MCF 10A (cell line): ENCODE measurements at regions not wholly inside any gene's neighbourhood (a gene's known extent, or its start where the extent isn't known, plus 50 kb on each side); places are given as distances from the start of the nearest gene placed in this dataset.

ENCODE experiments used
- BruUV-seq: library from RNA; stranded (reverse); fragments of 400-500 nt; replicated peaks from 2 replicates; lab custom pipeline; 2021; lab: Mats Ljungman, UMichigan
- CTCF ChIA-PET: fragments of 300-600 bp; sonication (Branson Sonifier 250); formaldehyde crosslinking; extraction: SDS; loops from one replicate; lab custom pipeline; 2021; ENCODE audit warnings: antibody characterized with exemption, inconsistent platforms; lab: Yijun Ruan, JAX
- POLR2A ChIA-PET: fragments of 300-600, 350-650 bp; sonication (Branson Sonifier 250); formaldehyde crosslinking; extraction: SDS; loops from one replicate; lab custom pipeline; 2020; ENCODE audit warnings: antibody characterized with exemption, inconsistent platforms; lab: Yijun Ruan, JAX
- DNase-seq: peaks from one replicate; pipeline ENCODE4 v3.0.0-alpha.2; 2018; ENCODE audit not compliant: unreplicated experiment
- H3K27ac Mint-ChIP-seq: one replicate; pipeline ENCODE4 v1.8.0; 2022; ENCODE audit warnings: mild to moderate bottlenecking, low read depth, mixed read lengths; ENCODE audit not compliant: unreplicated experiment
- H3K27me3 Mint-ChIP-seq: one replicate; pipeline ENCODE4 v1.8.0; 2022; ENCODE audit warnings: mixed read lengths; ENCODE audit not compliant: insufficient read depth, unreplicated experiment
- H3K36me3 Mint-ChIP-seq: one replicate; pipeline ENCODE4 v1.8.0; 2022; ENCODE audit warnings: mild to moderate bottlenecking, moderate library complexity, mixed read lengths; ENCODE audit not compliant: insufficient read depth, unreplicated experiment
- H3K4me1 Mint-ChIP-seq: one replicate; pipeline ENCODE4 v1.8.0; 2022; ENCODE audit warnings: mixed read lengths; ENCODE audit not compliant: insufficient read depth, unreplicated experiment
- H3K4me3 Mint-ChIP-seq: one replicate; pipeline ENCODE4 v1.8.0; 2022; ENCODE audit warnings: mild to moderate bottlenecking, moderate library complexity, mixed read lengths; ENCODE audit not compliant: unreplicated experiment
- H3K9me3 Mint-ChIP-seq: one replicate; pipeline ENCODE4 v1.8.0; 2022; ENCODE audit warnings: mixed read lengths; ENCODE audit not compliant: unreplicated experiment
- CTCF ChIP-seq: fragments of 200-600 bp; IDR thresholded peaks from one replicate; pipeline ENCODE4 v1.8.0; 2022; ENCODE audit warnings: antibody characterized with exemption, mild to moderate bottlenecking; ENCODE audit not compliant: unreplicated experiment
- intact Hi-C: fragments of 100-400 bp; cut with micrococcal nuclease; formaldehyde crosslinking; loops from 2 replicates; pipeline ENCODE4 v1.14.1; 2022

- Mint-ChIP-seq H3K27ac (no peak overlapping the region), H3K27me3 (no peaks in the 10 kb centered on the region), H3K4me1 (peaks cover 10% of the 10 kb centered on the region), H3K9me3 (no peaks in the 10 kb centered on the region), H3K36me3 (no peaks in the 10 kb centered on the region), H3K4me3 (no peak overlapping the region)
- TF ChIP-seq CTCF, result no peak
- BruUV-seq, result no TSS peak
- no peak for DNase-seq
- CTCF ChIA-PET, result interaction anchor here (0.9 to 1.2 kb wide), 3 partner anchors 9 to 23 kb away, joined by 3 to 4 read pairs (median 3); no protein-coding TSS in a partner anchor
- intact Hi-C loops, result no loop called here
- POLR2A ChIA-PET, result no interaction called here
These were observed 127.5 kb upstream of the NEIL3 start for GRCh38 chr4:177182166-177182565.

GRCh38 chr4:177182728-177183127 is 126.9 kb upstream of the NEIL3 start:
- CTCF ChIA-PET, result interaction anchor here (0.9 to 1.2 kb wide), 2 partner anchors 13 to 23 kb away, joined by 3 read pairs; no protein-coding TSS in a partner anchor
- TF ChIP-seq CTCF, result no peak
- POLR2A ChIA-PET, result no interaction called here
- H3K4me1 Mint-ChIP-seq, result peaks cover 10% of the 10 kb centered on the region
- no TSS peak for BruUV-seq
- no peak overlapping the region for H3K27ac Mint-ChIP-seq
- H3K9me3 Mint-ChIP-seq, result no peaks in the 10 kb centered on the region
- DNase-seq, result no peak
- intact Hi-C loops, result no loop called here
- no peak overlapping the region for H3K4me3 Mint-ChIP-seq
- no peaks in the 10 kb centered on the region for H3K36me3 Mint-ChIP-seq
- no peaks in the 10 kb centered on the region for H3K27me3 Mint-ChIP-seq

- CTCF ChIA-PET, result interaction anchor here (0.6 kb wide), 2 partner anchors 43 to 159 kb away, joined by 3 read pairs; no protein-coding TSS in a partner anchor
- Mint-ChIP-seq H3K27me3 (no peaks in the 10 kb centered on the region), H3K27ac (no peak overlapping the region), H3K4me3 (no peak overlapping the region), H3K4me1 (peaks cover 10% of the 10 kb centered on the region), H3K36me3 (no peaks in the 10 kb centered on the region), H3K9me3 (no peaks in the 10 kb centered on the region)
- no peak for DNase-seq
- TF ChIP-seq CTCF, result no peak
- intact Hi-C loops, result no loop called here
- POLR2A ChIA-PET, result no interaction called here
- BruUV-seq, result no TSS peak
These were observed 124.5 kb upstream of the NEIL3 start for GRCh38 chr4:177185151-177185550.

GRCh38 chr4:177185579-177185978 is 124.1 kb upstream of the NEIL3 start:
- no TSS peak for BruUV-seq
- Mint-ChIP-seq H3K4me1 (peaks cover 10% of the 10 kb centered on the region), H3K4me3 (no peak overlapping the region), H3K27me3 (no peaks in the 10 kb centered on the region), H3K27ac (no peak overlapping the region), H3K36me3 (no peaks in the 10 kb centered on the region), H3K9me3 (no peaks in the 10 kb centered on the region)
- POLR2A ChIA-PET, result no interaction called here
- no peak for DNase-seq
- no peak for TF ChIP-seq CTCF
- CTCF ChIA-PET, result interaction anchor here (0.6 kb wide), 1 partner anchor 43 kb away, joined by 3 read pairs; no protein-coding TSS in a partner anchor
- intact Hi-C loops, result no loop called here
